GM12873 (cell line): ENCODE measurements at regions not wholly inside any gene's neighbourhood (a gene's known extent, or its start where the extent isn't known, plus 50 kb on each side); places are given as distances from the start of the nearest gene placed in this dataset.

ENCODE experiments used
- CTCF ChIP-seq: IDR thresholded peaks from 2 replicates; pipeline ENCODE4 v1.5.1; 2012; ENCODE audit warnings: low read depth, mild to moderate bottlenecking, moderate library complexity, low read length, control low read depth; ENCODE audit not compliant: insufficient read depth; ENCODE audit errors: missing control alignments

GRCh38 chr5:175363300-175363699 lies 80.7 kb downstream of the DRD1 start:
- no peak for TF ChIP-seq CTCF

GRCh38 chr5:175357995-175358394 lies 86.0 kb downstream of the DRD1 start:
- no peak for TF ChIP-seq CTCF

GRCh38 chr5:175356428-175356827 lies 87.6 kb downstream of the DRD1 start:
- TF ChIP-seq CTCF, result no peak

- no peak for TF ChIP-seq CTCF
These were observed 89.0 kb downstream of the DRD1 start for GRCh38 chr5:175354964-175355363.

GRCh38 chr5:175353926-175354325 lies 90.1 kb downstream of the DRD1 start:
- no peak for TF ChIP-seq CTCF

GRCh38 chr5:175351897-175352590 lies 91.9 kb downstream of the DRD1 start:
- no peak for TF ChIP-seq CTCF

GRCh38 chr5:175351126-175351525 lies 92.9 kb downstream of the DRD1 start:
- no peak for TF ChIP-seq CTCF
